OCI-LY1 (cell line): ENCODE measurements at regions not wholly inside any gene's neighbourhood (a gene's known extent, or its start where the extent isn't known, plus 50 kb on each side); places are given as distances from the start of the nearest gene placed in this dataset.

ENCODE experiments used
- H2AFZ ChIP-seq: fragments of 200-600 bp; sonication (generic), shearing (Covaris generic); 2 replicates; pipeline ENCODE4 v1.6.0; 2014; ENCODE audit warnings: antibody characterized with exemption, mild to moderate bottlenecking, low read length
- H3F3A ChIP-seq: fragments of 200-600 bp; sonication (generic), shearing (Covaris generic); 2 replicates; pipeline ENCODE4 v1.6.0; 2014; ENCODE audit warnings: mild to moderate bottlenecking, antibody characterized with exemption, low read length, moderate library complexity; ENCODE audit not compliant: insufficient read depth
- H3K27ac ChIP-seq: fragments of 200-600 bp; sonication (generic); 2 replicates; pipeline ENCODE4 v1.5.1; 2014; ENCODE audit warnings: low read length, mixed run types, mild to moderate bottlenecking, low read depth; ENCODE audit not compliant: poor library complexity, severe bottlenecking
- H3K27me3 ChIP-seq: fragments of 200-600 bp; sonication (generic); 2 replicates; pipeline ENCODE4 v1.6.0; 2014; ENCODE audit warnings: antibody characterized with exemption, mild to moderate bottlenecking, low read length, moderate library complexity; ENCODE audit not compliant: insufficient read depth
- H3K36me3 ChIP-seq: fragments of 200-600 bp; sonication (generic); 2 replicates; pipeline ENCODE4 v1.6.1; 2014; ENCODE audit warnings: mild to moderate bottlenecking, antibody characterized with exemption, low read length, moderate library complexity, mixed read lengths; ENCODE audit not compliant: insufficient read depth
- H3K4me1 ChIP-seq: fragments of 200-600 bp; sonication (generic); 2 replicates; pipeline ENCODE4 v1.5.1; 2014; ENCODE audit warnings: mild to moderate bottlenecking, low read length, moderate library complexity; ENCODE audit not compliant: insufficient read depth, severe bottlenecking
- H3K4me2 ChIP-seq: fragments of 200-600 bp; sonication (generic), shearing (Covaris generic); 2 replicates; pipeline ENCODE4 v1.6.1; 2014; ENCODE audit warnings: low read length
- H3K4me3 ChIP-seq: fragments of 200-600 bp; sonication (generic); 2 replicates; pipeline ENCODE4 v1.5.1; 2014; ENCODE audit warnings: low read length, low read depth, mild to moderate bottlenecking, mixed read lengths; ENCODE audit not compliant: poor library complexity, severe bottlenecking
- H3K79me2 ChIP-seq: fragments of 200-600 bp; shearing (Covaris generic); 2 replicates; pipeline ENCODE4 v1.6.1; 2016; ENCODE audit warnings: mixed run types, low read length, mixed read lengths; ENCODE audit not compliant: insufficient read depth
- H3K9ac ChIP-seq: fragments of 200-600 bp; sonication (generic), shearing (Covaris generic); 2 replicates; pipeline ENCODE4 v1.6.1; 2014; ENCODE audit warnings: mild to moderate bottlenecking, low read length, mixed read lengths
- H3K9me2 ChIP-seq: fragments of 200-600 bp; sonication (generic), shearing (Covaris generic); 2 replicates; pipeline ENCODE4 v1.6.1; 2014; ENCODE audit warnings: low read depth, mild to moderate bottlenecking, low read length, mixed read lengths
- H3K9me3 ChIP-seq: fragments of 200-600 bp; shearing (Covaris generic); 2 replicates; pipeline ENCODE4 v1.6.1; 2014; ENCODE audit warnings: low read length, mixed read lengths
- H4K20me1 ChIP-seq: fragments of 200-600 bp; sonication (generic), shearing (Covaris generic); 2 replicates; pipeline ENCODE4 v1.6.0; 2016; ENCODE audit warnings: mild to moderate bottlenecking, low read length; ENCODE audit not compliant: insufficient read depth
- EZH2 ChIP-seq: fragments of 200-600 bp; sonication (generic), shearing (Covaris generic); IDR thresholded peaks from 2 replicates; pipeline ENCODE4 v1.8.0; 2017; ENCODE audit warnings: borderline replicate concordance, mixed run types, mild to moderate bottlenecking, antibody characterized with exemption, low read length, moderate library complexity, mixed read lengths
- TF ChIP-seq, protein P1 (sequence below): fragments of 200-600 bp; sonication (generic), shearing (Covaris generic); IDR thresholded peaks from 2 replicates; pipeline ENCODE4 v1.5.1; 2017; ENCODE audit warnings: mild to moderate bottlenecking, antibody characterized with exemption, low read length, moderate library complexity, mixed read lengths

DNA sequence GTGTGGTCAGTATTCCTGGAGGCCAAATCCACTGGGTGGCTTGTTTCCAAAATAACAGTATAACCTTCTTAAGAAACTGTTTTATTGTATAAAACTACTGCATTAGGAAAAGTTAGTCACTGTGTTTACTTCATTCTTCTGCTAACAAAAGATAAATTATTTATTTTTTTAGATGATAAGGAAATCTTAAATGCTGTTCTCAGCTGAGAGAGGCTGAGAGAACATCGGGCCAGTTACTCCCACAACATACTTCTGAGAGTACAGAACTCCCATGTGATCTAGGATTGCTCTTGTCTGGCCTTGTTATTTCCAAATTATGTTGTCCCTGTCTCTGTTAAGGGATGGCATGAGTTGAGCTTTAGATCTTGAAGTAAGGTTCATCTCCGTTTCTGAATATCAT, 96.7 kb upstream of the CXADR start:
- H3K27ac ChIP-seq = no peak overlapping the region
- H3K9me3 ChIP-seq = no peaks in the 10 kb centered on the region
- no peak overlapping the region for H3K4me2 ChIP-seq
- no peaks in the 10 kb centered on the region for H4K20me1 ChIP-seq
- TF ChIP-seq, protein P1, sequence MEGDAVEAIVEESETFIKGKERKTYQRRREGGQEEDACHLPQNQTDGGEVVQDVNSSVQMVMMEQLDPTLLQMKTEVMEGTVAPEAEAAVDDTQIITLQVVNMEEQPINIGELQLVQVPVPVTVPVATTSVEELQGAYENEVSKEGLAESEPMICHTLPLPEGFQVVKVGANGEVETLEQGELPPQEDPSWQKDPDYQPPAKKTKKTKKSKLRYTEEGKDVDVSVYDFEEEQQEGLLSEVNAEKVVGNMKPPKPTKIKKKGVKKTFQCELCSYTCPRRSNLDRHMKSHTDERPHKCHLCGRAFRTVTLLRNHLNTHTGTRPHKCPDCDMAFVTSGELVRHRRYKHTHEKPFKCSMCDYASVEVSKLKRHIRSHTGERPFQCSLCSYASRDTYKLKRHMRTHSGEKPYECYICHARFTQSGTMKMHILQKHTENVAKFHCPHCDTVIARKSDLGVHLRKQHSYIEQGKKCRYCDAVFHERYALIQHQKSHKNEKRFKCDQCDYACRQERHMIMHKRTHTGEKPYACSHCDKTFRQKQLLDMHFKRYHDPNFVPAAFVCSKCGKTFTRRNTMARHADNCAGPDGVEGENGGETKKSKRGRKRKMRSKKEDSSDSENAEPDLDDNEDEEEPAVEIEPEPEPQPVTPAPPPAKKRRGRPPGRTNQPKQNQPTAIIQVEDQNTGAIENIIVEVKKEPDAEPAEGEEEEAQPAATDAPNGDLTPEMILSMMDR = no peak
- TF ChIP-seq EZH2 = no peak
- no peaks in the 10 kb centered on the region for H3K27me3 ChIP-seq
- H3K4me3 ChIP-seq = no peak overlapping the region
- no peak overlapping the region for H2AFZ ChIP-seq
- H3K4me1 ChIP-seq = no peaks in the 10 kb centered on the region
- H3F3A ChIP-seq = no peaks in the 10 kb centered on the region
- H3K9me2 ChIP-seq = no peaks in the 10 kb centered on the region
- no peaks in the 10 kb centered on the region for H3K79me2 ChIP-seq
- H3K9ac ChIP-seq = no peak overlapping the region
- H3K36me3 ChIP-seq = no peaks in the 10 kb centered on the region

DNA sequence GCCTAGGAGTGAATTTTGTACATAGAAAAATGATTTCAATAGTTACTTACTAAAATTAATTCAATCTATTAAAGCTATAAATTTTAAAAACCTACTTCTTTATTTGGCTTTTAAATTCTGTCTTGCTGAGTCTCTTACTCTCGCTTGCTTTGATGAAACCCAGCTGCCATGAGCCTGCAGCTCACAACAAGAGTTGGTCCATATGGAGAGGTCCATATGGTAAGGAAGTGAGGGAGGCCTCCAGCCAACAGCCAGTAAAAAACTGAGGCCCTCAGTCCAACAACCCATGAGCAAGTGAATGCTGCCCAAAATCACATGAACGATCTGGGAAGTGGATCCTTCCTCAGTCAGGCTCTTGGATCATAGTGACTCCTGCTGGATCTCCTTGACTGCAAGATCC, 89.9 kb upstream of the CXADR start:
- Histone ChIP-seq H3K27me3 (no peaks in the 10 kb centered on the region), H3F3A (no peaks in the 10 kb centered on the region), H3K27ac (no peak overlapping the region), H3K9me3 (no peaks in the 10 kb centered on the region), H2AFZ (no peak overlapping the region), H3K4me1 (no peaks in the 10 kb centered on the region), H3K4me3 (no peak overlapping the region), H4K20me1 (no peaks in the 10 kb centered on the region), H3K36me3 (no peaks in the 10 kb centered on the region), H3K79me2 (no peaks in the 10 kb centered on the region), H3K9ac (no peak overlapping the region), H3K4me2 (no peak overlapping the region), H3K9me2 (no peaks in the 10 kb centered on the region)
- TF ChIP-seq EZH2 = no peak
- TF ChIP-seq, protein P1 = no peak

DNA sequence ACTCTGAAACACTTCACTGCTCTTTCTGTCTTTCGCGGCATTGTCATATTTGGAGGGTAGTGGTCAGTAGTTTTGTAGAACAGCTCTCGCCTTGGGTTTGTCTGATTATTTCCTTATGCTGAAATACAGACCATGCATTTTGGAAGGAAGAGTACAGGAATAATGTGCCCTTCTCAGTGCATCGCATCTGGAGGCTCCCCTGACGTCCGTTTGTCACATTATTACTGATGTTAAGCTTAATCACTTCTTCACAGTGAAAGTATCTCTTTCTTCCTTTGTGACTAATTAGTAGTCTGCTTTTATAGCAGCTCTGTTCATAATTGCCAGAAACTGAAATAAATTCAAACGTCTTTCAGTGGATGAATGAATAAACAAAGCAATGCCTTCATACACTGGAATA, 85.7 kb upstream of the CXADR start:
- H3K27me3 ChIP-seq = no peaks in the 10 kb centered on the region
- no peak overlapping the region for H2AFZ ChIP-seq
- H4K20me1 ChIP-seq = no peaks in the 10 kb centered on the region
- TF ChIP-seq, protein P1 = no peak
- no peak for TF ChIP-seq EZH2
- no peak overlapping the region for H3K27ac ChIP-seq
- no peaks in the 10 kb centered on the region for H3F3A ChIP-seq
- H3K4me3 ChIP-seq = no peak overlapping the region
- no peak overlapping the region for H3K4me2 ChIP-seq
- no peaks in the 10 kb centered on the region for H3K79me2 ChIP-seq
- H3K4me1 ChIP-seq = no peaks in the 10 kb centered on the region
- H3K9me3 ChIP-seq = no peaks in the 10 kb centered on the region
- H3K9ac ChIP-seq = no peak overlapping the region
- no peaks in the 10 kb centered on the region for H3K9me2 ChIP-seq
- H3K36me3 ChIP-seq = no peaks in the 10 kb centered on the region
